ENCODE measurements at regions not wholly inside any gene's neighbourhood (a gene's known extent, or its start where the extent isn't known, plus 50 kb on each side); places are given as distances from the start of the nearest gene placed in this dataset.

- 84% methylated on average over 22 of the region's 22 CpGs for WGBS, 2 donors
- no peak overlapping the region for H3K4me3 ChIP-seq (ENCODE audit: low read depth, poor library complexity, severe bottlenecking)
- intact Hi-C loops (cut with DNase I; ENCODE audit: low total_unique reads) = no loop called here
- TF ChIP-seq POLR2A (IDR thresholded peaks at IDR 0.05) (no peak), CTCF (IDR thresholded peaks at IDR 0.05) (no peak)
- peak in 1 of 2 donors; percentile 39 for DNase-seq (ENCODE audit: low spot score in 2 of 2)
These were observed 70.9 kb upstream of the MGMT start for GRCh38 chr10:129396021-129396722.

- no peak overlapping the region for H3K4me3 ChIP-seq (ENCODE audit: low read depth, poor library complexity, severe bottlenecking)
- DNase-seq (ENCODE audit: low spot score in 2 of 2) = peak in 1 of 2 donors; percentile 28
- TF ChIP-seq CTCF (IDR thresholded peaks at IDR 0.05) (no peak), POLR2A (IDR thresholded peaks at IDR 0.05) (no peak)
- intact Hi-C loops (cut with DNase I; ENCODE audit: low total_unique reads) = no loop called here
- 70 to 83% methylated on average over 16 of the region's 16 CpGs for WGBS, 2 donors
These were observed 69.7 kb upstream of the MGMT start for GRCh38 chr10:129397198-129397974.

GRCh38 chr10:129398711-129399141, 68.3 kb upstream of the MGMT start:
- TF ChIP-seq CTCF (IDR thresholded peaks at IDR 0.05) (no peak), POLR2A (IDR thresholded peaks at IDR 0.05) (no peak)
- intact Hi-C loops (cut with DNase I; ENCODE audit: low total_unique reads) = no loop called here
- WGBS, 2 donors = 14 to 22% methylated on average over 2 of the region's 2 CpGs

GRCh38 chr10:129400426-129400825, 66.6 kb upstream of the MGMT start:
- TF ChIP-seq POLR2A (IDR thresholded peaks at IDR 0.05) (no peak), CTCF (IDR thresholded peaks at IDR 0.05) (no peak)
- no peak overlapping the region for H3K4me3 ChIP-seq (ENCODE audit: low read depth, poor library complexity, severe bottlenecking)
- intact Hi-C loops (cut with DNase I; ENCODE audit: low total_unique reads) = no loop called here
- DNase-seq (ENCODE audit: low spot score in 2 of 2) = no peak
- WGBS, 2 donors = 76 to 85% methylated on average over 5 of the region's 5 CpGs

More at GRCh38 chr10:129398711-129399141, 68.3 kb upstream of the MGMT start:
- no peak for DNase-seq (ENCODE audit: low spot score in 2 of 2)
- H3K4me3 ChIP-seq (ENCODE audit: low read depth, poor library complexity, severe bottlenecking) = no peak overlapping the region

GRCh38 chr10:129402459-129402858, 64.6 kb upstream of the MGMT start:
- TF ChIP-seq CTCF (IDR thresholded peaks at IDR 0.05) = no peak
- TF ChIP-seq POLR2A (IDR thresholded peaks at IDR 0.05) = no peak
- no peak overlapping the region for H3K4me3 ChIP-seq (ENCODE audit: low read depth, poor library complexity, severe bottlenecking)
- intact Hi-C loops (cut with DNase I; ENCODE audit: low total_unique reads) = no loop called here
- 83 to 86% methylated on average over 16 of the region's 16 CpGs for WGBS, 2 donors
- DNase-seq (ENCODE audit: low spot score in 2 of 2) = no peak

All from lower leg skin (tissue), 4 donors.